ENCODE measurements at regions not wholly inside any gene's neighbourhood (a gene's known extent, or its start where the extent isn't known, plus 50 kb on each side); places are given as distances from the start of the nearest gene placed in this dataset.

DNA sequence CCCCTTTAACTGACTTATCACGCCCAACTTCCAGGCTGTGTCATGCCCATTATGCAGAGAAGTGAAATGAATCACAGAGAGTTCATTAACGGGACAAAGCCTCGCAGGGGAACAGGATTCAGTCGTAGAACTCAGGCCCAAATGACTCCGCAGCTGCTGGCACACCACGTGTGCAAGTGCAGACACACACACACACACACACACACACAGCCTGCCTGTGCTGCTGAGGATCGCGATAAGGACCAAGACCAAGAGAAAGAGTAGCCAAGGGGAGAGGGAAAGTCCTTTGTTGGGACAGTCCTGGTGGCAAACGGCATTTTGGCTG is 90.0 kb upstream of the TAF1B start:
- TF ChIP-seq, protein P1, sequence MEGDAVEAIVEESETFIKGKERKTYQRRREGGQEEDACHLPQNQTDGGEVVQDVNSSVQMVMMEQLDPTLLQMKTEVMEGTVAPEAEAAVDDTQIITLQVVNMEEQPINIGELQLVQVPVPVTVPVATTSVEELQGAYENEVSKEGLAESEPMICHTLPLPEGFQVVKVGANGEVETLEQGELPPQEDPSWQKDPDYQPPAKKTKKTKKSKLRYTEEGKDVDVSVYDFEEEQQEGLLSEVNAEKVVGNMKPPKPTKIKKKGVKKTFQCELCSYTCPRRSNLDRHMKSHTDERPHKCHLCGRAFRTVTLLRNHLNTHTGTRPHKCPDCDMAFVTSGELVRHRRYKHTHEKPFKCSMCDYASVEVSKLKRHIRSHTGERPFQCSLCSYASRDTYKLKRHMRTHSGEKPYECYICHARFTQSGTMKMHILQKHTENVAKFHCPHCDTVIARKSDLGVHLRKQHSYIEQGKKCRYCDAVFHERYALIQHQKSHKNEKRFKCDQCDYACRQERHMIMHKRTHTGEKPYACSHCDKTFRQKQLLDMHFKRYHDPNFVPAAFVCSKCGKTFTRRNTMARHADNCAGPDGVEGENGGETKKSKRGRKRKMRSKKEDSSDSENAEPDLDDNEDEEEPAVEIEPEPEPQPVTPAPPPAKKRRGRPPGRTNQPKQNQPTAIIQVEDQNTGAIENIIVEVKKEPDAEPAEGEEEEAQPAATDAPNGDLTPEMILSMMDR (IDR thresholded peaks at IDR 0.05) = no peak
- no peak for TF ChIP-seq POLR2A (IDR thresholded peaks at IDR 0.05)

All from right lobe of liver (tissue), 4 donors.